ENCODE measurements at regions not wholly inside any gene's neighbourhood (a gene's known extent, or its start where the extent isn't known, plus 50 kb on each side); places are given as distances from the start of the nearest gene placed in this dataset.

GRCh38 chr16:27724482-27725235 lies 174.7 kb downstream of the KATNIP start:
- in situ Hi-C loops (cut with HindIII; ENCODE audit: low sequenced_read_pairs): no loop called here

GRCh38 chr16:27725236-27726000 lies 175.5 kb downstream of the KATNIP start:
- no peak overlapping the region for H3K4me3 ChIP-seq (ENCODE audit: low read depth, low read length)
- TF ChIP-seq CTCF (IDR thresholded peaks at IDR 0.05; ENCODE audit: low read depth, low read length, missing control alignments): no peak
- DNase-seq (ENCODE audit: low read depth): no peak
- in situ Hi-C loops (cut with HindIII; ENCODE audit: low sequenced_read_pairs): no loop called here

More at GRCh38 chr16:27724482-27725235, 174.7 kb downstream of the KATNIP start:
- H3K4me3 ChIP-seq (ENCODE audit: low read depth, low read length): no peak overlapping the region
- DNase-seq (ENCODE audit: low read depth): no peak
- TF ChIP-seq CTCF (IDR thresholded peaks at IDR 0.05; ENCODE audit: low read depth, low read length, missing control alignments): no peak

GRCh38 chr16:27726621-27727261 lies 176.8 kb downstream of the KATNIP start:
- TF ChIP-seq CTCF (IDR thresholded peaks at IDR 0.05; ENCODE audit: low read depth, low read length, missing control alignments): no peak

GRCh38 chr16:27727941-27728340 lies 178.0 kb downstream of the KATNIP start:
- DNase-seq (ENCODE audit: low read depth): no peak

More at GRCh38 chr16:27726621-27727261, 176.8 kb downstream of the KATNIP start:
- in situ Hi-C loops (cut with HindIII; ENCODE audit: low sequenced_read_pairs): no loop called here
- no peak overlapping the region for H3K4me3 ChIP-seq (ENCODE audit: low read depth, low read length)
- no peak for DNase-seq (ENCODE audit: low read depth)

GRCh38 chr16:27728691-27729090 lies 178.7 kb downstream of the KATNIP start:
- TF ChIP-seq CTCF (IDR thresholded peaks at IDR 0.05; ENCODE audit: low read depth, low read length, missing control alignments): no peak
- DNase-seq (ENCODE audit: low read depth): no peak
- H3K4me3 ChIP-seq (ENCODE audit: low read depth, low read length): no peak overlapping the region
- in situ Hi-C loops (cut with HindIII; ENCODE audit: low sequenced_read_pairs): no loop called here

More at GRCh38 chr16:27727941-27728340, 178.0 kb downstream of the KATNIP start:
- TF ChIP-seq CTCF (IDR thresholded peaks at IDR 0.05; ENCODE audit: low read depth, low read length, missing control alignments): no peak
- no peak overlapping the region for H3K4me3 ChIP-seq (ENCODE audit: low read depth, low read length)
- in situ Hi-C loops (cut with HindIII; ENCODE audit: low sequenced_read_pairs): no loop called here

GRCh38 chr16:27729516-27730304 lies 179.8 kb downstream of the KATNIP start:
- in situ Hi-C loops (cut with HindIII; ENCODE audit: low sequenced_read_pairs): no loop called here
- H3K4me3 ChIP-seq (ENCODE audit: low read depth, low read length): no peak overlapping the region
- no peak for TF ChIP-seq CTCF (IDR thresholded peaks at IDR 0.05; ENCODE audit: low read depth, low read length, missing control alignments)
- DNase-seq (ENCODE audit: low read depth): no peak
